ENCODE measurements at regions not wholly inside any gene's neighbourhood (a gene's known extent, or its start where the extent isn't known, plus 50 kb on each side); places are given as distances from the start of the nearest gene placed in this dataset.

DNA sequence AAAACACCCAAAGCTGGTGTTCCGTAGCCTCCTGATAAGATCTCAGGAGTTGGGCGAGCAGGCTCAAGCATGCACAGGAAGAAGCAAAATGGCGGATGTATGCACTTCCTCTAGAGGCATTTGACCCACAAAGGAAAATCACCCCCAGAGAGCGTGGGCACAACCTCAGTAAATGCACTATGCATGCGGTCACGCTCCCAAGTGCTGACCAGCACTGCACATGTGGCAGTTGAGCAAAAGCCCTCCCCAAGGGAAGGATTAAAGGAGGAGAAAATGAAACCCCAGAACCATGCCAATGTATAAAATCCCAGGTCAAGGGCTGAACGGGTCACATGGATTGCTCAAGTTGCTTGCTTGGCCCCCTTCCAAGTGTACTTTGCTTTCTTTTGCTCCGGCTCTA is 289.4 kb upstream of the IGF1R start:
- TF ChIP-seq, protein P1, sequence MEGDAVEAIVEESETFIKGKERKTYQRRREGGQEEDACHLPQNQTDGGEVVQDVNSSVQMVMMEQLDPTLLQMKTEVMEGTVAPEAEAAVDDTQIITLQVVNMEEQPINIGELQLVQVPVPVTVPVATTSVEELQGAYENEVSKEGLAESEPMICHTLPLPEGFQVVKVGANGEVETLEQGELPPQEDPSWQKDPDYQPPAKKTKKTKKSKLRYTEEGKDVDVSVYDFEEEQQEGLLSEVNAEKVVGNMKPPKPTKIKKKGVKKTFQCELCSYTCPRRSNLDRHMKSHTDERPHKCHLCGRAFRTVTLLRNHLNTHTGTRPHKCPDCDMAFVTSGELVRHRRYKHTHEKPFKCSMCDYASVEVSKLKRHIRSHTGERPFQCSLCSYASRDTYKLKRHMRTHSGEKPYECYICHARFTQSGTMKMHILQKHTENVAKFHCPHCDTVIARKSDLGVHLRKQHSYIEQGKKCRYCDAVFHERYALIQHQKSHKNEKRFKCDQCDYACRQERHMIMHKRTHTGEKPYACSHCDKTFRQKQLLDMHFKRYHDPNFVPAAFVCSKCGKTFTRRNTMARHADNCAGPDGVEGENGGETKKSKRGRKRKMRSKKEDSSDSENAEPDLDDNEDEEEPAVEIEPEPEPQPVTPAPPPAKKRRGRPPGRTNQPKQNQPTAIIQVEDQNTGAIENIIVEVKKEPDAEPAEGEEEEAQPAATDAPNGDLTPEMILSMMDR (IDR thresholded peaks at IDR 0.05; ENCODE audit: low read depth, low read length), result no peak
- TF ChIP-seq, protein P2, sequence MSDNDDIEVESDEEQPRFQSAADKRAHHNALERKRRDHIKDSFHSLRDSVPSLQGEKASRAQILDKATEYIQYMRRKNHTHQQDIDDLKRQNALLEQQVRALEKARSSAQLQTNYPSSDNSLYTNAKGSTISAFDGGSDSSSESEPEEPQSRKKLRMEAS (IDR thresholded peaks at IDR 0.05; ENCODE audit: low read depth, low read length), result no peak
- no peak for TF ChIP-seq MYC (IDR thresholded peaks at IDR 0.05; ENCODE audit: low read depth, low read length)
- no peak for TF ChIP-seq POLR2A (IDR thresholded peaks at IDR 0.05; ENCODE audit: extremely low read depth, insufficient read length)

All from NB4 (cell line).